ENCODE measurements at regions not wholly inside any gene's neighbourhood (a gene's known extent, or its start where the extent isn't known, plus 50 kb on each side); places are given as distances from the start of the nearest gene placed in this dataset.
A peak's percentile ranks its signal among the peaks of the same experiment; 100 is the strongest.
"Not testable (repeated sequence)": the region's sequence is repeated elsewhere in the genome, so short reads cannot be mapped to it uniquely, and the experiment has no call there.

- H3K27me3 ChIP-seq (replicated peaks; ENCODE audit: insufficient read depth); DNase-seq (ENCODE audit: low spot score); H3K36me3 ChIP-seq; intact Hi-C loops (cut with DNase I); H3K9me3 ChIP-seq; H3K4me1 ChIP-seq (replicated peaks); H3K27ac ChIP-seq; H3K4me3 ChIP-seq: not testable (repeated sequence)
- WGBS: 79% methylated on average over 3 of the region's 3 CpGs
Observed at GRCh38 chr7:63856466-63856865, 142.2 kb upstream of the ZNF722 start.

GRCh38 chr7:63867127-63867526, 131.5 kb upstream of the ZNF722 start:
- Histone ChIP-seq H3K4me1 (replicated peaks) (no peaks in the 10 kb centered on the region), H3K4me3 (no peak overlapping the region), H3K27ac (no peak overlapping the region), H3K27me3 (replicated peaks; ENCODE audit: insufficient read depth) (no peaks in the 10 kb centered on the region), H3K9me3 (no peaks in the 10 kb centered on the region), H3K36me3 (no peaks in the 10 kb centered on the region)
- intact Hi-C loops (cut with DNase I): no loop called here
- DNase-seq (ENCODE audit: low spot score): no peak
- TF ChIP-seq POLR2AphosphoS5 (IDR thresholded peaks at IDR 0.05) (no peak), POLR2A (IDR thresholded peaks at IDR 0.05) (no peak), CTCF (IDR thresholded peaks at IDR 0.05) (no peak)

GRCh38 chr7:63874242-63874641, 124.4 kb upstream of the ZNF722 start:
- H3K27ac ChIP-seq; H3K4me1 ChIP-seq (replicated peaks); intact Hi-C loops (cut with DNase I); H3K4me3 ChIP-seq; H3K36me3 ChIP-seq; DNase-seq (ENCODE audit: low spot score); H3K27me3 ChIP-seq (replicated peaks; ENCODE audit: insufficient read depth); H3K9me3 ChIP-seq: not testable (repeated sequence)
- 96% methylated on average over 27 of the region's 30 CpGs for WGBS

- Histone ChIP-seq H3K27ac (no peak overlapping the region), H3K4me3 (no peak overlapping the region), H3K36me3 (no peaks in the 10 kb centered on the region), H3K4me1 (replicated peaks) (no peaks in the 10 kb centered on the region), H3K27me3 (replicated peaks; ENCODE audit: insufficient read depth) (no peaks in the 10 kb centered on the region), H3K9me3 (no peaks in the 10 kb centered on the region)
- 92% methylated on average over 1 of the region's 1 CpG for WGBS
- DNase-seq (ENCODE audit: low spot score): no peak
- no peak for TF ChIP-seq POLR2AphosphoS5 (IDR thresholded peaks at IDR 0.05)
- TF ChIP-seq CTCF (IDR thresholded peaks at IDR 0.05): no peak
- no peak for TF ChIP-seq POLR2A (IDR thresholded peaks at IDR 0.05)
- intact Hi-C loops (cut with DNase I): no loop called here
Observed at GRCh38 chr7:63876707-63877322, 121.8 kb upstream of the ZNF722 start.

- Histone ChIP-seq H3K4me3 (no peak overlapping the region), H3K27me3 (replicated peaks; ENCODE audit: insufficient read depth) (no peaks in the 10 kb centered on the region), H3K4me1 (replicated peaks) (no peaks in the 10 kb centered on the region), H3K27ac (no peak overlapping the region), H3K9me3 (no peaks in the 10 kb centered on the region), H3K36me3 (no peaks in the 10 kb centered on the region)
- WGBS: 73% methylated on average over 5 of the region's 5 CpGs
- no peak for TF ChIP-seq POLR2AphosphoS5 (IDR thresholded peaks at IDR 0.05)
- no peak for TF ChIP-seq CTCF (IDR thresholded peaks at IDR 0.05)
- no peak for TF ChIP-seq POLR2A (IDR thresholded peaks at IDR 0.05)
- no peak for DNase-seq (ENCODE audit: low spot score)
- intact Hi-C loops (cut with DNase I): no loop called here
Observed at GRCh38 chr7:63887031-63887430, 111.6 kb upstream of the ZNF722 start.

- no peaks in the 10 kb centered on the region for H3K27me3 ChIP-seq (replicated peaks; ENCODE audit: insufficient read depth)
- intact Hi-C loops (cut with DNase I): no loop called here
- TF ChIP-seq POLR2AphosphoS5 (IDR thresholded peaks at IDR 0.05) (no peak), POLR2A (IDR thresholded peaks at IDR 0.05) (no peak), CTCF (IDR thresholded peaks at IDR 0.05) (no peak)
- H3K4me3 ChIP-seq: peak overlapping the region; percentile 46 to 55
- peak overlapping the region; percentile 22 to 43 for H3K27ac ChIP-seq
- no peaks in the 10 kb centered on the region for H3K36me3 ChIP-seq
- peak; percentile 73 for DNase-seq (ENCODE audit: low spot score)
- H3K9me3 ChIP-seq: no peaks in the 10 kb centered on the region
- no peaks in the 10 kb centered on the region for H3K4me1 ChIP-seq (replicated peaks)
- WGBS: 14% methylated on average over 29 of the region's 29 CpGs
Observed at GRCh38 chr7:63899691-63900393, 98.8 kb upstream of the ZNF722 start.
